ENCODE measurements at regions not wholly inside any gene's neighbourhood (a gene's known extent, or its start where the extent isn't known, plus 50 kb on each side); places are given as distances from the start of the nearest gene placed in this dataset.

DNA sequence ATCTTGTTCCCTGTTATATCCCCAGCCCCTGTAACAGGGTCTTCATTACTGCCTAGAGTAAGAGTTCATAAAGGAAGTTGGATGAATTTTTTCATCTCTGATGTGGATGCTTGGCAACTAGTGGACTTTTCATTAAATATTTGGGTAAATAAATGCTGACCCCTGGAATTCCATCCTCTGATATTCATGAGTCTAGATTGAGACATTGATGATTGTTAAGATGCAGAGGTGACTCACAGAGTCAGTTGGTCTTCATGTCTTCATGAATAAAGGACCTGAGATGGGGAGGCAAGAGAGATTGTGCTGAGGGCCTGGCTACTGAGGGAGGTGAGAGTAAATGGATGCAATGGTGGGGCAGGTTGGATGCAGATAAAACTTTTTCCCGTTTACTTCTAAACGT is 132.7 kb upstream of the NT5C1B start:
- TF ChIP-seq, protein P1, sequence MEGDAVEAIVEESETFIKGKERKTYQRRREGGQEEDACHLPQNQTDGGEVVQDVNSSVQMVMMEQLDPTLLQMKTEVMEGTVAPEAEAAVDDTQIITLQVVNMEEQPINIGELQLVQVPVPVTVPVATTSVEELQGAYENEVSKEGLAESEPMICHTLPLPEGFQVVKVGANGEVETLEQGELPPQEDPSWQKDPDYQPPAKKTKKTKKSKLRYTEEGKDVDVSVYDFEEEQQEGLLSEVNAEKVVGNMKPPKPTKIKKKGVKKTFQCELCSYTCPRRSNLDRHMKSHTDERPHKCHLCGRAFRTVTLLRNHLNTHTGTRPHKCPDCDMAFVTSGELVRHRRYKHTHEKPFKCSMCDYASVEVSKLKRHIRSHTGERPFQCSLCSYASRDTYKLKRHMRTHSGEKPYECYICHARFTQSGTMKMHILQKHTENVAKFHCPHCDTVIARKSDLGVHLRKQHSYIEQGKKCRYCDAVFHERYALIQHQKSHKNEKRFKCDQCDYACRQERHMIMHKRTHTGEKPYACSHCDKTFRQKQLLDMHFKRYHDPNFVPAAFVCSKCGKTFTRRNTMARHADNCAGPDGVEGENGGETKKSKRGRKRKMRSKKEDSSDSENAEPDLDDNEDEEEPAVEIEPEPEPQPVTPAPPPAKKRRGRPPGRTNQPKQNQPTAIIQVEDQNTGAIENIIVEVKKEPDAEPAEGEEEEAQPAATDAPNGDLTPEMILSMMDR (IDR thresholded peaks at IDR 0.05; ENCODE audit: borderline replicate concordance, extremely low read depth, low read length, poor library complexity, severe bottlenecking) = no peak
- no peak for TF ChIP-seq EZH2 (IDR thresholded peaks at IDR 0.05; ENCODE audit: borderline replicate concordance, low read depth, low read length, severe bottlenecking)
